ENCODE measurements at regions not wholly inside any gene's neighbourhood (a gene's known extent, or its start where the extent isn't known, plus 50 kb on each side); places are given as distances from the start of the nearest gene placed in this dataset.

- TF ChIP-seq, protein P1, sequence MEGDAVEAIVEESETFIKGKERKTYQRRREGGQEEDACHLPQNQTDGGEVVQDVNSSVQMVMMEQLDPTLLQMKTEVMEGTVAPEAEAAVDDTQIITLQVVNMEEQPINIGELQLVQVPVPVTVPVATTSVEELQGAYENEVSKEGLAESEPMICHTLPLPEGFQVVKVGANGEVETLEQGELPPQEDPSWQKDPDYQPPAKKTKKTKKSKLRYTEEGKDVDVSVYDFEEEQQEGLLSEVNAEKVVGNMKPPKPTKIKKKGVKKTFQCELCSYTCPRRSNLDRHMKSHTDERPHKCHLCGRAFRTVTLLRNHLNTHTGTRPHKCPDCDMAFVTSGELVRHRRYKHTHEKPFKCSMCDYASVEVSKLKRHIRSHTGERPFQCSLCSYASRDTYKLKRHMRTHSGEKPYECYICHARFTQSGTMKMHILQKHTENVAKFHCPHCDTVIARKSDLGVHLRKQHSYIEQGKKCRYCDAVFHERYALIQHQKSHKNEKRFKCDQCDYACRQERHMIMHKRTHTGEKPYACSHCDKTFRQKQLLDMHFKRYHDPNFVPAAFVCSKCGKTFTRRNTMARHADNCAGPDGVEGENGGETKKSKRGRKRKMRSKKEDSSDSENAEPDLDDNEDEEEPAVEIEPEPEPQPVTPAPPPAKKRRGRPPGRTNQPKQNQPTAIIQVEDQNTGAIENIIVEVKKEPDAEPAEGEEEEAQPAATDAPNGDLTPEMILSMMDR (conservative IDR thresholded peaks at IDR 0.05; ENCODE audit: low read depth) = no peak
- H3K27ac ChIP-seq = no peak overlapping the region
- POLR2A ChIA-PET (ENCODE audit: low non-redundant PET) = no interaction called here
- DNase-seq (ENCODE audit: low spot score) = no peak
- CTCF ChIA-PET = no interaction called here
These were observed 268.0 kb upstream of the MVB12B start for GRCh38 chr9:126058591-126058990.

DNA sequence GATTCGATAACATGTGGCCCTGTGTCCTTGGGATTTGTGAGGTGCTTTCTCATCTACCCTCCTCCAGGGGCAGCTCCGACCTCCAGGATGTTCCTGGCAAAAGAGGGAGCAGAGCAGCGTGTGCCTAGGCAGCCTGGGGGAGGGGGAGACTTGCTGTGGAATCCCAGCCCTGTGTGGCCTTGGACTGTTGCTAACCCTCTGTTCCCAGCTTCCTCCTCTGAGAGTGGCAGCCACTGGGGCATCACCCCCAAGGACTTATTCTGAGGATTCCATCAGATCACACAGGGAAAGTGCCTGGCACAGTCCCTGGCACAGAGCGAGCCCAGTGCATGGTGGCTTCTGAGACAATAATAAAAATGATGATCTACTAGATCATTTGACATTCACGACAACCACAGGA is 265.1 kb upstream of the MVB12B start:
- ChIA-PET CTCF (no interaction called here), POLR2A (ENCODE audit: low non-redundant PET) (no interaction called here)
- no peak overlapping the region for H3K27ac ChIP-seq
- no peak for DNase-seq (ENCODE audit: low spot score)
- TF ChIP-seq, protein P1 (conservative IDR thresholded peaks at IDR 0.05; ENCODE audit: low read depth) = no peak

GRCh38 chr9:126062158-126062886 is 264.3 kb upstream of the MVB12B start:
- H3K27ac ChIP-seq = no peak overlapping the region
- DNase-seq (ENCODE audit: low spot score) = no peak
- POLR2A ChIA-PET (ENCODE audit: low non-redundant PET) = no interaction called here
- TF ChIP-seq, protein P1 (conservative IDR thresholded peaks at IDR 0.05; ENCODE audit: low read depth) = no peak
- CTCF ChIA-PET = no interaction called here

DNA sequence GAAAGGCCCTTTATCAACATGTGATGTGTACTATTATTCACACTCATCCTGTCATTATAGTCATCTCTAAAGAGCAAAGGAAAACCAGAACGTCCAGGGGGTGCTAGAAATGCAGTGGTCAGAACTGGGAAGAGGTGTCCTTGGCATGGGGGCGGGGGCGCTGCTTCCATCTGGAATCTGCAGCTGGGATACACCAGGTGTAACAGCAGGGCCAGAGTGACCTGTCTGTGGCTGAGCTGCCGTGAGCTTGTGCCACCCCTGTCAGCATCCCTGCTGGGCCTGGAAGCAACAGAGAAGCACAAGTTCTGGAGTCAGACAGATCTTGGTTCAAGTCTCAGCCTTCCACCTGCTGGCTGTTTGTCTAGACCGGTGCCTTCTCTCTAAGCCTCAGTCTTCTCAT is 263.3 kb upstream of the MVB12B start:
- no peak overlapping the region for H3K27ac ChIP-seq
- POLR2A ChIA-PET (ENCODE audit: low non-redundant PET) = no interaction called here
- no peak for DNase-seq (ENCODE audit: low spot score)
- TF ChIP-seq, protein P1 (conservative IDR thresholded peaks at IDR 0.05; ENCODE audit: low read depth) = no peak
- CTCF ChIA-PET = no interaction called here

- ChIA-PET POLR2A (ENCODE audit: low non-redundant PET) (no interaction called here), CTCF (interaction anchor here (0.6 kb wide), 1 partner anchor 192 kb away, joined by 6 read pairs; no protein-coding TSS in a partner anchor)
- TF ChIP-seq, protein P1 (conservative IDR thresholded peaks at IDR 0.05; ENCODE audit: low read depth) = no peak
- no peak overlapping the region for H3K27ac ChIP-seq
- DNase-seq (ENCODE audit: low spot score) = no peak
These were observed 260.5 kb upstream of the MVB12B start for GRCh38 chr9:126066131-126066530.

DNA sequence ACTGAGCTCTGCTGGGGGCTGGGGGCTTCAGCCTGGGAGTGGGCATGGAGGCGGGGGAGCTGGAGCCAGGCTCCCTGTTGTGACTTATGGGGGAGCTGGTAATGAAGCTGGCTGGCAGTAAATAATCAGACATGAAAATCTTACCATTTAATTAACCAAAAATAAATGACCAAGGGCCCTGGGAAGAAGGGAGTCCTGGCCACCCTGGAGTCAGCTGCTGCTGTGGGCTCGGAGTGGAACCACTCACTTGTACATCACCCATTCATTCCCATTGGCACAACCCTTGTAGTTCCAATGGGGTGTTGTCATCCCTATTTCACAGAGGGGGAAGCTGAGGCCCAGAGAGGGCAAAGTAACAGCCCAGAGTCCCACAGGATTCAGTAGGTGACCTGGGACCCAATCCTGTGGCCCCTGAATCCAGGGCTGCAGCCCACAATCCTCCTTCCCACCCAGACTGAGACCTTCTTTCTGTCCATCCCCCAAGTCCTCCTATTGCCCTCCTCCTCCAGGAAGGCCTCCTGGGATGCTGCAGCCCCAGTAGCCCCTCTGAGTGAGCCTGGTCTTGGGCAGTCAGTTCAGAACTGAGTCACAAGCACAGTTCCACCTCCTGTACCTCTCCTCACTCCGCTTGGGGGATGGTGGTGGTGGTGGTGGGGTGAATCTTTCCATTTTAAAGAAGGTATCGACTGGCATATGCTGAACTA is 259.4 kb upstream of the MVB12B start:
- POLR2A ChIA-PET (ENCODE audit: low non-redundant PET) = no interaction called here
- CTCF ChIA-PET = no interaction called here
- TF ChIP-seq, protein P1 (conservative IDR thresholded peaks at IDR 0.05; ENCODE audit: low read depth) = no peak
- DNase-seq (ENCODE audit: low spot score) = no peak
- no peak overlapping the region for H3K27ac ChIP-seq

All from RWPE1 (cell line).